Esophagus muscularis mucosa (tissue), 4 donors: ENCODE measurements at regions not wholly inside any gene's neighbourhood (a gene's known extent, or its start where the extent isn't known, plus 50 kb on each side); places are given as distances from the start of the nearest gene placed in this dataset.
"Not testable (repeated sequence)": the region's sequence is repeated elsewhere in the genome, so short reads cannot be mapped to it uniquely, and the experiment has no call there.

ENCODE experiments used
- DNase-seq: peaks from one replicate; pipeline ENCODE4 v3.0.0-alpha.2; 2017; ENCODE audit errors: extremely low spot score
- H3K27ac ChIP-seq, 4 donors: fragments of 200-600 bp; sonication (generic); replicated peaks in 1 of 4; 1 replicate in 3 of 4; 2 replicates in 1 of 4; pipeline ENCODE4 v1.5.1; 2016 to 2019; ENCODE audit warnings: mild to moderate bottlenecking in 1 of 4
- H3K27me3 ChIP-seq, 4 donors: fragments of 200-600 bp; sonication (generic); one replicate each; pipeline versions ENCODE4 v1.5.1 to v1.6.0; 2016 to 2019
- H3K36me3 ChIP-seq, 4 donors: fragments of 200-600 bp; sonication (generic); one replicate each; pipeline ENCODE4 v1.5.1; 2016 to 2019
- H3K4me1 ChIP-seq, 4 donors: fragments of 200-600 bp; sonication (generic); one replicate each; pipeline ENCODE4 v1.5.1; 2016 to 2019
- H3K4me3 ChIP-seq, 4 donors: fragments of 200-600 bp; sonication (generic); 1 replicate in 2 of 4; 2 replicates in 2 of 4; pipeline ENCODE4 v1.5.1; 2016 to 2019; ENCODE audit warnings: mild to moderate bottlenecking in 4 of 4, moderate library complexity in 1 of 4
- H3K9me3 ChIP-seq, 4 donors: fragments of 200-600 bp; sonication (generic); 1 replicate in 3 of 4; 2 replicates in 1 of 4; pipeline ENCODE4 v1.5.1; 2016 to 2019
- CTCF ChIP-seq, 3 experiments: fragments of 200-600 bp in 2 of 3; fragments of 450-650 bp in 1 of 3; sonication (generic) in 2 of 3; IDR thresholded peaks; one replicate each; pipeline ENCODE4 v1.5.1; 2017 to 2019; ENCODE audit warnings: antibody characterized with exemption in 3 of 3, mild to moderate bottlenecking in 2 of 3, moderate library complexity in 1 of 3
- EP300 ChIP-seq: sonication (generic); formaldehyde crosslinking; IDR thresholded peaks from one replicate; pipeline ENCODE4 v1.6.1; 2017; ENCODE audit warnings: antibody characterized with exemption
- POLR2A ChIP-seq: fragments of 450-650 bp; IDR thresholded peaks from one replicate; pipeline ENCODE4 v1.6.1; 2017; ENCODE audit warnings: antibody characterized with exemption, moderate library complexity, mild to moderate bottlenecking, low read depth
- POLR2AphosphoS5 ChIP-seq, 2 donors: sonication (generic); formaldehyde crosslinking; IDR thresholded peaks; one replicate each; pipeline ENCODE4 v1.6.1; 2017; ENCODE audit warnings: antibody characterized with exemption in 2 of 2
- WGBS: methylation state at CpG from one replicate; pipeline ENCODE4 v1.1.5; 2018; 5-methylcytosine and 5-hydroxymethylcytosine counted together
- intact Hi-C: fragments of 100-400 bp; cut with DNase I; formaldehyde crosslinking; loops from one replicate; pipeline ENCODE4 v1.15.1; 2023

GRCh38 chr10:3376631-3377030, 204.0 kb upstream of the PITRM1 start:
- TF ChIP-seq POLR2A (no peak), POLR2AphosphoS5 (IDR thresholded peaks at IDR 0.05) (no peak), CTCF (IDR thresholded peaks at IDR 0.05) (no peak), EP300 (no peak)
- Histone ChIP-seq H3K36me3 (no peaks in the 10 kb centered on the region), H3K9me3 (peaks cover 0 to 6% (median 0%) of the 10 kb centered on the region in 4 donors), H3K4me3 (no peak overlapping the region), H3K4me1 (peaks cover 0 to 8% (median 2%) of the 10 kb centered on the region in 4 donors), H3K27ac (no peak overlapping the region), H3K27me3 (no peaks in the 10 kb centered on the region)
- 95% methylated on average over 17 of the region's 17 CpGs for WGBS
- peak; percentile 74 for DNase-seq
- intact Hi-C loops, result no loop called here

- TF ChIP-seq CTCF (IDR thresholded peaks at IDR 0.05), result no peak
- TF ChIP-seq POLR2A, result no peak
- no peak for TF ChIP-seq EP300
- TF ChIP-seq POLR2AphosphoS5 (IDR thresholded peaks at IDR 0.05), result no peak
- no peak overlapping the region for H3K27ac ChIP-seq
- no peaks in the 10 kb centered on the region for H3K36me3 ChIP-seq
- H3K4me1 ChIP-seq, result peaks cover 0 to 8% (median 2%) of the 10 kb centered on the region in 4 donors
- intact Hi-C loops, result no loop called here
- H3K9me3 ChIP-seq, result peaks cover 0 to 6% (median 0%) of the 10 kb centered on the region in 4 donors
- WGBS, result 91% methylated on average over 5 of the region's 5 CpGs
- no peak overlapping the region for H3K4me3 ChIP-seq
- H3K27me3 ChIP-seq, result no peaks in the 10 kb centered on the region
- peak; percentile 66 for DNase-seq
These were observed 202.9 kb upstream of the PITRM1 start for GRCh38 chr10:3375505-3375904.

GRCh38 chr10:3374914-3375313, 202.3 kb upstream of the PITRM1 start:
- WGBS, result 88% methylated on average over 2 of the region's 2 CpGs
- no peak overlapping the region for H3K4me3 ChIP-seq
- TF ChIP-seq POLR2AphosphoS5 (IDR thresholded peaks at IDR 0.05), result no peak
- no peak for TF ChIP-seq POLR2A
- TF ChIP-seq EP300, result no peak
- no peak for TF ChIP-seq CTCF (IDR thresholded peaks at IDR 0.05)
- intact Hi-C loops, result no loop called here
- H3K4me1 ChIP-seq, result peaks cover 0 to 8% (median 2%) of the 10 kb centered on the region in 4 donors
- no peaks in the 10 kb centered on the region for H3K27me3 ChIP-seq
- peaks cover 0 to 6% (median 0%) of the 10 kb centered on the region in 4 donors for H3K9me3 ChIP-seq
- H3K27ac ChIP-seq, result no peak overlapping the region
- H3K36me3 ChIP-seq, result no peaks in the 10 kb centered on the region
- DNase-seq, result no peak

GRCh38 chr10:3373374-3374027, 200.9 kb upstream of the PITRM1 start:
- H3K9me3 ChIP-seq, H3K4me3 ChIP-seq, H3K27ac ChIP-seq, DNase-seq, intact Hi-C loops, H3K36me3 ChIP-seq, H3K4me1 ChIP-seq, H3K27me3 ChIP-seq: not testable (repeated sequence)
- 81% methylated on average over 11 of the region's 13 CpGs for WGBS

GRCh38 chr10:3372281-3372680, 199.7 kb upstream of the PITRM1 start:
- intact Hi-C loops, result no loop called here
- Histone ChIP-seq H3K27ac (peak overlapping the region; percentile 2 to 28 (median 12)), H3K9me3 (no peaks in the 10 kb centered on the region), H3K4me1 (peaks cover 0 to 8% (median 2%) of the 10 kb centered on the region in 4 donors), H3K27me3 (no peaks in the 10 kb centered on the region), H3K4me3 (no peak overlapping the region), H3K36me3 (no peaks in the 10 kb centered on the region)
- TF ChIP-seq POLR2AphosphoS5 (IDR thresholded peaks at IDR 0.05) (no peak), CTCF (IDR thresholded peaks at IDR 0.05) (no peak), EP300 (no peak), POLR2A (no peak)
- 54% methylated on average over 3 of the region's 3 CpGs for WGBS
- peak; percentile 24 for DNase-seq

- intact Hi-C loops, H3K4me3 ChIP-seq, H3K4me1 ChIP-seq, H3K27me3 ChIP-seq, H3K36me3 ChIP-seq, H3K9me3 ChIP-seq, DNase-seq: not testable (repeated sequence)
- H3K27ac ChIP-seq, result peak overlapping the region in 2 of 4 donors; percentile 2 to 8
These were observed 199.0 kb upstream of the PITRM1 start for GRCh38 chr10:3371624-3372023.
